HG02763 (cell line): ENCODE measurements at regions not wholly inside any gene's neighbourhood (a gene's known extent, or its start where the extent isn't known, plus 50 kb on each side); places are given as distances from the start of the nearest gene placed in this dataset.
A peak's percentile ranks its signal among the peaks of the same experiment; 100 is the strongest.

Experiments
- ATAC-seq: cut with Tn5 transposase; IDR thresholded peaks from one replicate; pipeline ENCODE4 v1.9.1; 2021; ENCODE audit warnings: mild to moderate bottlenecking, moderate library complexity; ENCODE audit not compliant: unreplicated experiment

GRCh38 chr11:123304828-123305466 is 109.9 kb upstream of the CLMP start:
- ATAC-seq, result no peak

DNA sequence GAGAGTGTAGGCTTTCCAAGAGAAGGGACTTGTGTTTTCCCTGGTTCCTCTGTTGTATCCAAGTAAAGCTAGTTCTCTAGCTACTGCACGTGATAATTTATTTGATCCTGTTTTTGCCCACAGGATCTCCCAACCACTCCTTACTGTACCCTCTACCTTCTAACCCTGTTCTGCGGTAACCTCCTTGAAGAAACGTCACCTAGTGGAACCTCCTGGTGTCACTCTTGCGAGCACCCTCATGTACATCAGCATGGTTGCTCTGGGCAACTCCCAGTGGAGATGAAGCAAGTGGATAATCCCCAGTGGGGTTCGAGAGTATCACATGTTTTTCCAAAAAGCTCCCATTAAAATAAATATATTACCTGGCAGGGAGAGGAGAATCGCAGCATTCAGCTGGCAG is 108.9 kb upstream of the CLMP start:
- ATAC-seq, result no peak

GRCh38 chr11:123302751-123303195 is 107.7 kb upstream of the CLMP start:
- no peak for ATAC-seq

- ATAC-seq, result peak; percentile 59
Measured at GRCh38 chr11:123301696-123302400, 106.8 kb upstream of the CLMP start.

DNA sequence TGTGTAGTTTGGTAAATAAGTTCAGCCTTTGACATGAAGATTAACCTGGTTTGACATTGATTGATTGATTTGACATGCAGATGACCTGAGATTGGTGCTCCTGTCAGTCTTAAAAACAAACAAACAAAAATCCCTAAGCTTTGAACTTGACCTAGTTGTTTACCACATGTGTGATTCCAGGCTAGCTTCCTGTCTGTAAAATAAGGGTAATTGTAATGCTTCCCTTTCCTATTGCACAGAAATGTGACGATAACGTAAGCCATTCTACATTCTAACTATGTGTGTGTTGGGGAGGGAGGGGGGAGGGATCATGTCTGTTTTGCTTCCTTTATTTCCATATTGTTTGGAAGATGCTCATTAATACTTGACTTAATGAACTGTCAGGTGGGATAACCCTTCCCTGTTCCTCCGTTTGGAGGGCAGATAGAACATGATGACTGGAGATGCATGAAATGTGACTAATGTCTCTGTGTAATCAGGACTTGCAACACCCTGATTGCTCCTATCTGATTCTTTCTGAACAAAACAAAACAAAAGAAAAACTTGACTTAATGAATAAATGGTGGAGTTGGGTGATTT is 106.1 kb upstream of the CLMP start:
- ATAC-seq, result no peak

DNA sequence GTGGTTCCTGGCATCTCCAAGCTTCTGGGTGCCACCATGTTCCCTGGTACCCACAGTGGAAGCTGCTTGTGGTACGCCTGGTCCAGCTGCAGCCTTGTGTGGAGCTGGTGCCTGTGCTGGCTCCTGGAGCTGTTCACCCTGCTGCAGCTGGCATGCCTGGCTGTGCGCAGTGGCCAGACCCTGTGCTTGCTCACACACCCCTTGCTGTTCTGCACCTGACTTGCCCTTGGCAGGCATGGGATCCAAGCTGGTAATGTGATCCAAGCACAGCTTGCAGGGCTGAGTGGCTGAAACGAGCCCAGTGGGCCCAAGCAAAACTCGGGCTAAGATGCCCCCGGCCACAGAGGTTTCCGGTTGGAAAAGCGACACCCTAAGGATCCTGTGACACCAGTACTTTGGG is 104.7 kb upstream of the CLMP start:
- ATAC-seq, result no peak

GRCh38 chr11:123298488-123299447 is 103.7 kb upstream of the CLMP start:
- ATAC-seq, result no peak

- no peak for ATAC-seq
Measured at GRCh38 chr11:123292647-123293046, 97.6 kb upstream of the CLMP start.

DNA sequence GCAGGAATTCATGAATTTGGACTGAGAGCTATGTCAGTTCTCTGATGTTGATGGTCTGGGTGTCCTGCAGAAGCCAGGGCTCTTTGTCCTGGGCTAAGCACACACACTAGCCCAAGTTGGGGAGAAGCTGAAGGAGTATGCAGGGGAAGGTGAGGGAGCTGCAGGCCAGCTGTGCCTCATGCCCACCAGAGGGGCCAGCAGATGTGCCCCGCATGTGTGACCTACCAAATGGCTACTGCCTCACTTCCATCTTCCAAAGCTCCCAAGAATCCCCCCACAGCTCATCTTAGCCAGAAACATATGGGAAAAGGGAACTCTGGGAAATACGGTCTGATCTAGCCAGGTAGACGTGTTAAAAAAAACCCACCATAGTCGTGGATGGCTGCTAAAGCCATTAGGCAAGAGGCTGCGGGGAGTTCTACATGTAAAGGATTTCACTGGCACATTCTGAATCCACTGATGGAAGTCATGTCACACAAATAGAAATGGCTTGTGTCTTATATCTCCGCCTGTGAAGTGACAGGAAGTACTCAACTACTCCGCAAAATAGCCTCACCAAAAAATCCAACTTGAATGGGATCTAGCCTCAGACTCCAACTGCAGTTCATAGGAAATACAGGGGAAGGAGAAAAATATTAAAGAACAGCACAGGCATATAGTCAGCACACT is 96.3 kb upstream of the CLMP start:
- ATAC-seq, result no peak

DNA sequence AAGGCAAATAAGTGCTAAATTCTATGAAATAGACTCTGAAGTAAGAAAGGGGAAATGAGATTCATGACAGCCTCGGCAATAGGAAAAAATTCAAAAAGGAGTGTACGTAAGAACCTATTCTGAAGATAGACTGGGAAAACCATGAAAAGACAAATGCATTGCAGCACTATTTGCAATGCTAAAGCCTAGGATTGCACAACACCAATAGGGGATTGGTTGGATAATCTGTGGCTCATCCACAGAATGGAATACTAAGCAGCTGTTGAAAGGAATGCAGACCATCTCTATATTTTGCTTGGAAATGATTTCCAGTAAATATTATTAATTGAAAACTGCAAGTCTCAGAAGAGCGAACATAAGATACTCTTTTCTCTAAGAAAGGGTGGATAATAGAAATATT is 91.7 kb upstream of the CLMP start:
- no peak for ATAC-seq

- ATAC-seq, result no peak
Measured at GRCh38 chr11:123286255-123286654, 91.2 kb upstream of the CLMP start.

DNA sequence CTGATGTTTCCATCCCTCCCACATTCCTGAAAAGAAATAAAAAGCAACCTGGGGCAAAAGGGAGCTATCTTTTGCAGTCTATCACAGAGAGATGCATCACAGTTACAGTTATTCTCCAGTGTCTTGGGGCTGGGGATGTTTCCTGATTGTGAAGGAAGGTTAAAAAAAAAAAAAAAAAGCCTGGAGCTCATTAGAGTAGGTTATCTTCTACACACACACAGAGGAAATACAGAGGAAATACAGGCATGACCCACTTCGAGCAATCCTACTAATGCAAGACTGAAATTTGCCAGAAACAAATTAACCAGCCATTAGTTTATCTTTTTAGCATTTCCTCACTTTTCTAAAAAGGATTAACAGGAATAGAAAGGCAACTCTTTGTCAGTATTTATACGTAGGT is 89.4 kb upstream of the CLMP start:
- no peak for ATAC-seq

GRCh38 chr11:123282597-123282996 is 87.5 kb upstream of the CLMP start:
- ATAC-seq, result no peak

DNA sequence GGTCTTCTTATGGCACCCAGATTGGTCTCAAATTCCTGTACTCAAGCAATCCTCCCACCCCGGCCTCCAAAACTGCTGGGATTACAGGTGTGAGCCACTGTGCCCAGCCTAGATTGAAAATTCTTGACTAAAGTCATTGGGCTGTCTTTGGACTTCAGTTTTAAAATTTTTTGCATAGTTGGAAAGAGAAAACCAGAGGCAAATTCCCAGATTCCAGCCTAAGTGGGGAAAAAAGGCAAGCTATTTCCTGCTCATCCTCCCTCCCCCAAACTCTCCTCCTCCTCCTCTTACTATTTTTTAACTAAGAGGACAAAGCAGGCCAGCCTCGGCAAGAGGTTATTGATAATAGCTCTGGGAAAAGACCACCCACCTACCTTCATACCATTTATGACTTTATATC is 78.6 kb upstream of the CLMP start:
- no peak for ATAC-seq

- no peak for ATAC-seq
Measured at GRCh38 chr11:123272565-123272964, 77.5 kb upstream of the CLMP start.

GRCh38 chr11:123268156-123268555 is 73.1 kb upstream of the CLMP start:
- no peak for ATAC-seq

GRCh38 chr11:123265951-123266350 is 70.9 kb upstream of the CLMP start:
- ATAC-seq, result no peak

- no peak for ATAC-seq
Measured at GRCh38 chr11:123264431-123264780, 69.4 kb upstream of the CLMP start.

GRCh38 chr11:123261345-123262106 is 66.5 kb upstream of the CLMP start:
- no peak for ATAC-seq
